Kidney epithelial cell (primary cell): ENCODE measurements at regions not wholly inside any gene's neighbourhood (a gene's known extent, or its start where the extent isn't known, plus 50 kb on each side); places are given as distances from the start of the nearest gene placed in this dataset.

Source experiments
- DNase-seq: peaks from one replicate; pipeline ENCODE4 v3.0.0-alpha.2; 2010; ENCODE audit warnings: low read depth
- H3K27me3 ChIP-seq: 2 replicates; pipeline ENCODE4 v1.6.0; 2011; ENCODE audit warnings: low read length; ENCODE audit not compliant: control insufficient read depth, insufficient read depth
- H3K36me3 ChIP-seq: 2 replicates; pipeline ENCODE4 v1.5.1; 2011; ENCODE audit warnings: low read length; ENCODE audit not compliant: control insufficient read depth, insufficient read depth
- H3K4me3 ChIP-seq: 2 replicates; pipeline ENCODE4 v1.5.1; 2011; ENCODE audit warnings: low read depth, mild to moderate bottlenecking, control low read depth, low read length
- CTCF ChIP-seq: IDR thresholded peaks from 2 replicates; pipeline ENCODE4 v1.5.1; 2011; ENCODE audit warnings: mild to moderate bottlenecking, moderate library complexity, low read length, control low read depth, inconsistent platforms; ENCODE audit not compliant: insufficient read depth, poor library complexity, severe bottlenecking

DNA sequence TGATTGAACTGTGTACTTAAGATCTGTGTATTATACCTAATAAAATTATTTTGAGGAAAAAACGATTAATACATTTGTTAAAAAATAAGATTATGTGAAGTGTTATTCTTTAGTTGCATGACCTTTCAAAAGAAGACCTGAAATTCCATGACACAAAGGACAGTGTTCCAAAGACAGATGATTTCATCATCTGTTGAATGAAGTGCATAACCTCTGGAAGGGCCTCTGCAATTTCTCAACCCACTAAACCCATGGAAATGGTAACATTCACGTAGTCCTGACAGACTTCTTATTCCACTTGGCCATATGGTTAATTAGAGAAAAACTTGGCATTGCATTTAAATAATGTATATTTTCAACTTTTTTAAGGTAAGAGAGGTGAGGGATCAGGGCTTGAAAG lies 167.2 kb upstream of the CTNND2 start:
- no peak for TF ChIP-seq CTCF
- Histone ChIP-seq H3K27me3 (no peaks in the 10 kb centered on the region), H3K36me3 (no peaks in the 10 kb centered on the region), H3K4me3 (no peak overlapping the region)
- DNase-seq, result no peak

- Histone ChIP-seq H3K36me3 (no peaks in the 10 kb centered on the region), H3K27me3 (no peaks in the 10 kb centered on the region), H3K4me3 (no peak overlapping the region)
- no peak for DNase-seq
- TF ChIP-seq CTCF, result peak; percentile 58
These were observed 119.5 kb upstream of the CTNND2 start for GRCh38 chr5:12023614-12024241.

GRCh38 chr5:12022444-12022843 lies 118.2 kb upstream of the CTNND2 start:
- DNase-seq, result no peak
- H3K4me3 ChIP-seq, result no peak overlapping the region
- H3K36me3 ChIP-seq, result no peaks in the 10 kb centered on the region
- H3K27me3 ChIP-seq, result no peaks in the 10 kb centered on the region
- TF ChIP-seq CTCF, result no peak

GRCh38 chr5:12019306-12019705 lies 115.1 kb upstream of the CTNND2 start:
- Histone ChIP-seq H3K27me3 (peaks cover 2% of the 10 kb centered on the region), H3K4me3 (no peak overlapping the region), H3K36me3 (no peaks in the 10 kb centered on the region)
- DNase-seq, result no peak
- TF ChIP-seq CTCF, result no peak

DNA sequence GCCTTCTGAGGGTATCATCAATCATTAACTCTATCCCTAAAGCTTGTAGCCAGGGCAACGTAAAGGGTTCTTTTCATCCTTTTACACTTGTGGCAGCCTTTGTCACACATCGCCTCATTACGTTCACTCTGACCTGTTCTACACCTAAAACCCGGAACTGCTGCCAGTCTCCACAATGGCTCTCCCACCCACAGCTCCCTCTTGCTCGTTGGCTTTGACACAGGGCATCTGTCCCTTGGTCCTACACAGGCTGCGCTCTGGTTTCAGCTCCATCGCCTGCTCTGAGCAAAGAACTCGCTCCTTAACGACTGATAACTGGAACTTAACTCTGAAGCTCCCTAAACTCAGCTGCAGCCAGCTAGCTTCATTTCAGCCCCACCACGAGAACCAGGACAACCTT lies 112.8 kb upstream of the CTNND2 start:
- Histone ChIP-seq H3K27me3 (peaks cover 2% of the 10 kb centered on the region), H3K4me3 (no peak overlapping the region), H3K36me3 (no peaks in the 10 kb centered on the region)
- no peak for TF ChIP-seq CTCF
- DNase-seq, result no peak

GRCh38 chr5:12016159-12016746 lies 112.0 kb upstream of the CTNND2 start:
- Histone ChIP-seq H3K4me3 (no peak overlapping the region), H3K27me3 (peaks cover 2% of the 10 kb centered on the region), H3K36me3 (no peaks in the 10 kb centered on the region)
- TF ChIP-seq CTCF, result no peak
- DNase-seq, result no peak
